ENCODE measurements at regions not wholly inside any gene's neighbourhood (a gene's known extent, or its start where the extent isn't known, plus 50 kb on each side); places are given as distances from the start of the nearest gene placed in this dataset.

GRCh38 chr12:41943671-41944070 lies 201.0 kb downstream of the GXYLT1 start:
- no peak for TF ChIP-seq JUND (IDR thresholded peaks at IDR 0.05; ENCODE audit: low read depth)
- in situ Hi-C loops (cut with HindIII; ENCODE audit: low pct_unique_long_range_greater_than_20kb, low sequenced_read_pairs): no loop called here
- peak in 1 of 2 experiments; percentile 68 for DNase-seq (ENCODE audit: low read depth in 1 of 2, low spot score in 1 of 2)

GRCh38 chr12:41942354-41942753 lies 202.3 kb downstream of the GXYLT1 start:
- no peak for DNase-seq (ENCODE audit: low read depth in 1 of 2, low spot score in 1 of 2)
- in situ Hi-C loops (cut with HindIII; ENCODE audit: low pct_unique_long_range_greater_than_20kb, low sequenced_read_pairs): no loop called here
- TF ChIP-seq JUND (IDR thresholded peaks at IDR 0.05; ENCODE audit: low read depth): no peak

GRCh38 chr12:41941079-41941478 lies 203.6 kb downstream of the GXYLT1 start:
- TF ChIP-seq JUND (IDR thresholded peaks at IDR 0.05; ENCODE audit: low read depth): no peak
- in situ Hi-C loops (cut with HindIII; ENCODE audit: low pct_unique_long_range_greater_than_20kb, low sequenced_read_pairs): no loop called here
- no peak for DNase-seq (ENCODE audit: low read depth in 1 of 2, low spot score in 1 of 2)

GRCh38 chr12:41940571-41940970 lies 204.1 kb downstream of the GXYLT1 start:
- TF ChIP-seq JUND (IDR thresholded peaks at IDR 0.05; ENCODE audit: low read depth): no peak
- DNase-seq (ENCODE audit: low read depth in 1 of 2, low spot score in 1 of 2): peak in 1 of 2 experiments; percentile 49
- in situ Hi-C loops (cut with HindIII; ENCODE audit: low pct_unique_long_range_greater_than_20kb, low sequenced_read_pairs): no loop called here

GRCh38 chr12:41936333-41936732 lies 208.3 kb downstream of the GXYLT1 start:
- in situ Hi-C loops (cut with HindIII; ENCODE audit: low pct_unique_long_range_greater_than_20kb, low sequenced_read_pairs): no loop called here
- no peak for TF ChIP-seq JUND (IDR thresholded peaks at IDR 0.05; ENCODE audit: low read depth)
- DNase-seq (ENCODE audit: low read depth in 1 of 2, low spot score in 1 of 2): no peak

- in situ Hi-C loops (cut with HindIII; ENCODE audit: low pct_unique_long_range_greater_than_20kb, low sequenced_read_pairs): no loop called here
- TF ChIP-seq JUND (IDR thresholded peaks at IDR 0.05; ENCODE audit: low read depth): no peak
- no peak for DNase-seq (ENCODE audit: low read depth in 1 of 2, low spot score in 1 of 2)
Observed at GRCh38 chr12:41935911-41936310, 208.8 kb downstream of the GXYLT1 start.

- no peak for TF ChIP-seq JUND (IDR thresholded peaks at IDR 0.05; ENCODE audit: low read depth)
- DNase-seq (ENCODE audit: low read depth in 1 of 2, low spot score in 1 of 2): no peak
- in situ Hi-C loops (cut with HindIII; ENCODE audit: low pct_unique_long_range_greater_than_20kb, low sequenced_read_pairs): no loop called here
Observed at GRCh38 chr12:41932470-41932991, 212.1 kb downstream of the GXYLT1 start.

GRCh38 chr12:41930866-41931437 lies 213.7 kb downstream of the GXYLT1 start:
- no peak for DNase-seq (ENCODE audit: low read depth in 1 of 2, low spot score in 1 of 2)
- in situ Hi-C loops (cut with HindIII; ENCODE audit: low pct_unique_long_range_greater_than_20kb, low sequenced_read_pairs): no loop called here

GRCh38 chr12:41924111-41924510 lies 220.6 kb downstream of the GXYLT1 start:
- in situ Hi-C loops (cut with HindIII; ENCODE audit: low pct_unique_long_range_greater_than_20kb, low sequenced_read_pairs): no loop called here
- DNase-seq (ENCODE audit: low read depth in 1 of 2, low spot score in 1 of 2): no peak
- no peak for TF ChIP-seq JUND (IDR thresholded peaks at IDR 0.05; ENCODE audit: low read depth)

More at GRCh38 chr12:41930866-41931437, 213.7 kb downstream of the GXYLT1 start:
- TF ChIP-seq JUND (IDR thresholded peaks at IDR 0.05; ENCODE audit: low read depth): no peak

GRCh38 chr12:41923351-41923750 lies 221.3 kb downstream of the GXYLT1 start:
- TF ChIP-seq JUND (IDR thresholded peaks at IDR 0.05; ENCODE audit: low read depth): no peak
- in situ Hi-C loops (cut with HindIII; ENCODE audit: low pct_unique_long_range_greater_than_20kb, low sequenced_read_pairs): no loop called here
- DNase-seq (ENCODE audit: low read depth in 1 of 2, low spot score in 1 of 2): no peak

- TF ChIP-seq JUND (IDR thresholded peaks at IDR 0.05; ENCODE audit: low read depth): no peak
- DNase-seq (ENCODE audit: low read depth in 1 of 2, low spot score in 1 of 2): no peak
- in situ Hi-C loops (cut with HindIII; ENCODE audit: low pct_unique_long_range_greater_than_20kb, low sequenced_read_pairs): no loop called here
Observed at GRCh38 chr12:41920355-41920754, 224.3 kb downstream of the GXYLT1 start.

- no peak for DNase-seq (ENCODE audit: low read depth in 1 of 2, low spot score in 1 of 2)
- in situ Hi-C loops (cut with HindIII; ENCODE audit: low pct_unique_long_range_greater_than_20kb, low sequenced_read_pairs): no loop called here
- no peak for TF ChIP-seq JUND (IDR thresholded peaks at IDR 0.05; ENCODE audit: low read depth)
Observed at GRCh38 chr12:41919526-41920261, 225.0 kb downstream of the GXYLT1 start.

GRCh38 chr12:41919048-41919447 lies 225.6 kb downstream of the GXYLT1 start:
- in situ Hi-C loops (cut with HindIII; ENCODE audit: low pct_unique_long_range_greater_than_20kb, low sequenced_read_pairs): no loop called here
- DNase-seq (ENCODE audit: low read depth in 1 of 2, low spot score in 1 of 2): no peak
- no peak for TF ChIP-seq JUND (IDR thresholded peaks at IDR 0.05; ENCODE audit: low read depth)
